ENCODE measurements at regions not wholly inside any gene's neighbourhood (a gene's known extent, or its start where the extent isn't known, plus 50 kb on each side); places are given as distances from the start of the nearest gene placed in this dataset.

GRCh38 chr4:33467291-33467690, 2747.1 kb downstream of the PCDH7 start:
- H3K9me3 Mint-ChIP-seq: no peaks in the 10 kb centered on the region
- no peak overlapping the region for H3K4me3 Mint-ChIP-seq
- ATAC-seq (ENCODE audit: low read depth) (no peak), DNase-seq (no peak)
- POLR2A ChIA-PET: no interaction called here
- no peaks in the 10 kb centered on the region for H3K4me1 Mint-ChIP-seq
- no peak for TF ChIP-seq CTCF (IDR thresholded peaks at IDR 0.05)
- H3K27ac Mint-ChIP-seq: no peak overlapping the region
- CTCF ChIA-PET: no interaction called here
- no peaks in the 10 kb centered on the region for H3K36me3 Mint-ChIP-seq (ENCODE audit: low read depth)
- intact Hi-C loops (cut with micrococcal nuclease): no loop called here
- H3K27me3 Mint-ChIP-seq: no peaks in the 10 kb centered on the region

DNA sequence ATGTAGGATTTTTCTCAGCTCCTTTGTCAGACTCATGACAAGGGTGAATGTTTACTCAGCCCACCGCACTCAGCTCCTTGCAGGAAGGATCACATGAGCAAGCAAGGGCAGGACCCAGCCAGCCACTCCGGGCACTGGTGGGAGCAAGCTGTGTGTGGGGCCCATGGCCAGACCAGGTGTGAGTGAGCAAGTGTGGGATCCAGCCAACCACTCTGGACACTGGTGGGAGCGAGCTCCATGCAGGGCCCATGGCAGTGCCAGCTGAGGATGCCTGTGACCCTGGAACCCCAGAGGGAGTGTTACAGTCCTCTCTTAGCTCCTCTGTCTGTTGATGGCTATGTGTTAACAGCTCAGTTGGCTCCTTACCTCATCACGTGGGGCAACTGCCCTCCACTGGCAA, 2750.6 kb downstream of the PCDH7 start:
- POLR2A ChIA-PET: no interaction called here
- no peaks in the 10 kb centered on the region for H3K4me1 Mint-ChIP-seq
- DNase-seq: no peak
- H3K9me3 Mint-ChIP-seq: no peaks in the 10 kb centered on the region
- H3K36me3 Mint-ChIP-seq (ENCODE audit: low read depth): no peaks in the 10 kb centered on the region
- CTCF ChIA-PET: no interaction called here
- no peaks in the 10 kb centered on the region for H3K27me3 Mint-ChIP-seq
- H3K27ac Mint-ChIP-seq: no peak overlapping the region
- H3K4me3 Mint-ChIP-seq: no peak overlapping the region
- no peak for ATAC-seq (ENCODE audit: low read depth)
- TF ChIP-seq CTCF (IDR thresholded peaks at IDR 0.05): no peak
- intact Hi-C loops (cut with micrococcal nuclease): no loop called here

DNA sequence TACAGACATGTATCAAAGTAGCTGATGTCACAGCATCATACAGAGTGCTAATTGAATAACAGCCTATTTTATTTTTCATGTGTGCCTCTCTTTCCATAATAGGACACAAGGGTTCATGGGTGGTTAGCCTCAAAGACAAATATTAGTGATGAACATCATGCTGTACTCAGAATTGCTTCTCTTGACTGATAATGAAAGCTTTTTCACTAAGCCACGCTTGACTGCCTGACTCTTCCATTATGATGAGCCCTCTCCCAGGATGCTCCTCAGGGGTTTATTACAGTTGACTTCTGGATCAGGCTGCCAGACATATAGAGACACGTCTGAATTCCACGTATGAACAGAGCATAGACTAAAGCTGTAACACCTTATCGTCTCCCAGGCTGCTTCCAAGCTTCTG, 2757.5 kb downstream of the PCDH7 start:
- ChIA-PET POLR2A (no interaction called here), CTCF (no interaction called here)
- H3K27me3 Mint-ChIP-seq: no peaks in the 10 kb centered on the region
- no peak overlapping the region for H3K4me3 Mint-ChIP-seq
- intact Hi-C loops (cut with micrococcal nuclease): no loop called here
- H3K4me1 Mint-ChIP-seq: no peaks in the 10 kb centered on the region
- DNase-seq: no peak
- no peaks in the 10 kb centered on the region for H3K36me3 Mint-ChIP-seq (ENCODE audit: low read depth)
- TF ChIP-seq CTCF (IDR thresholded peaks at IDR 0.05): no peak
- no peak overlapping the region for H3K27ac Mint-ChIP-seq
- H3K9me3 Mint-ChIP-seq: no peaks in the 10 kb centered on the region
- no peak for ATAC-seq (ENCODE audit: low read depth)

- no peak for TF ChIP-seq CTCF (IDR thresholded peaks at IDR 0.05)
- Mint-ChIP-seq H3K27ac (no peak overlapping the region), H3K36me3 (ENCODE audit: low read depth) (no peaks in the 10 kb centered on the region), H3K9me3 (peaks cover 6% of the 10 kb centered on the region), H3K27me3 (no peaks in the 10 kb centered on the region), H3K4me3 (no peak overlapping the region), H3K4me1 (no peaks in the 10 kb centered on the region)
- ATAC-seq (ENCODE audit: low read depth) (no peak), DNase-seq (no peak)
- CTCF ChIA-PET: no interaction called here
- POLR2A ChIA-PET: no interaction called here
- intact Hi-C loops (cut with micrococcal nuclease): no loop called here
Observed at GRCh38 chr4:33482773-33483172, 2761.5 kb downstream of the ARAP2 start.

- ATAC-seq (ENCODE audit: low read depth) (no peak), DNase-seq (no peak)
- Mint-ChIP-seq H3K4me1 (no peaks in the 10 kb centered on the region), H3K9me3 (peaks cover 6% of the 10 kb centered on the region), H3K27ac (no peak overlapping the region), H3K27me3 (no peaks in the 10 kb centered on the region), H3K4me3 (no peak overlapping the region), H3K36me3 (ENCODE audit: low read depth) (no peaks in the 10 kb centered on the region)
- ChIA-PET POLR2A (no interaction called here), CTCF (no interaction called here)
- intact Hi-C loops (cut with micrococcal nuclease): no loop called here
- TF ChIP-seq CTCF (IDR thresholded peaks at IDR 0.05): no peak
Observed at GRCh38 chr4:33485111-33485510, 2759.2 kb downstream of the ARAP2 start.

Data from activated B cell treated with CpG ODN at 0.5 μM for 24 hours (primary cell).